ENCODE measurements at regions not wholly inside any gene's neighbourhood (a gene's known extent, or its start where the extent isn't known, plus 50 kb on each side); places are given as distances from the start of the nearest gene placed in this dataset.

DNA sequence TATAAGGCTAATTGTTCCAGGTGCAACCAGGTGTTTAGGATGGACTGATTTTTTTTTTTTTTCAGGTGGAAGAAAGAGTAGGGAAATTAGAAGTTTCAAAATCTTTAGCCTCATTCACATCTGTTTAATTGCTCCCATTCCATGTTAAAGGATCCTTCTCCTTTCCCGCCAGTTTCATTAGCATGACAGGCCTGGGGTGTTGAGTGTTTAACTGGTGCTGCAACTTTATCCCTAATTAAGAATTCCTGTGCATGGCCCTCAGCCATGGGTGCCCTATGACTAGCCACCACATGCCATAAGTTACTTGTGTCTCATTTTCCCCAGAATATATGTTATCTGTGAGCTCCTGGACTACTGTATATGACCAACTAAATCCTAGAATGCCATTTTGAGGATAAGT lies 501.4 kb downstream of the NSUN3 start:
- DNase-seq (ENCODE audit: low spot score) (no peak), ATAC-seq (no peak)

DNA sequence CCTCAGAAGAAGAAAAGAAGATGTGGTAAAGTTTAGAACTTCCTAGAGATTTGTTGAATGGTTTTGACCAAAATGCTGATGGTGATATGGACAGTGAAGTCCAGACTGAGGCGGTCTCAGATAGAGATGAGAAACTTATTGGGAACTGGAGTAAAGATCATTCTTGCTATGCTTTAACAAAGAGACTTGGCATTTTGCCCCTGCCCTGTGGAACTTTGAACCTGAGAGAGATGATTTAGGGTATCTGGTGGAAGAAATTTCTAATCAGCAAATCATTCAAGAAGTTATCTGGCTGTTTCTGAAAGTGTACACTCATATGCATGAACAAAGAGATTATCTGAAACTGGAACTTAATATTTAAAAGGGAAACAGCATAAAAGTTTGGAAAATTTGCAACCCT lies 505.2 kb downstream of the NSUN3 start:
- peak; percentile 47 for DNase-seq (ENCODE audit: low spot score)
- ATAC-seq = peak; percentile 55

DNA sequence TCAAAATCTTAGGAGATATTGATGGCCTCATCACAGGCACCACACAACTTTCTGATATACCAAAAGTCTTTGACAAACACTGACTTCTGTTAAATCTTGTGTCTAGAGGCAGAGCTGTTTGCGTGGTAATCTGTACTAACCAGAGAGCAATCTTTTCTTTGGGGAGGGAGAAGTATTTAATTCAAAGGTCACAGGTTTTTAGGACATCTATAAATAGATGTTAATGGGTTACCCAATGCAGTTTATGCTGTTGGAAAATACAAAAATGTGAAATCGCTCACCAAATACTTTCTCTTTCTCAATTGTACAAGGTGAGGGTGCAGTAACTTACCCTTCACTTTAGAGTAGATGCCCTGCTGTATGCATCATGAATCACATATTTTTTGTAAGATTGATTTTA lies 510.5 kb downstream of the NSUN3 start:
- DNase-seq (ENCODE audit: low spot score) (no peak), ATAC-seq (peak; percentile 73)

DNA sequence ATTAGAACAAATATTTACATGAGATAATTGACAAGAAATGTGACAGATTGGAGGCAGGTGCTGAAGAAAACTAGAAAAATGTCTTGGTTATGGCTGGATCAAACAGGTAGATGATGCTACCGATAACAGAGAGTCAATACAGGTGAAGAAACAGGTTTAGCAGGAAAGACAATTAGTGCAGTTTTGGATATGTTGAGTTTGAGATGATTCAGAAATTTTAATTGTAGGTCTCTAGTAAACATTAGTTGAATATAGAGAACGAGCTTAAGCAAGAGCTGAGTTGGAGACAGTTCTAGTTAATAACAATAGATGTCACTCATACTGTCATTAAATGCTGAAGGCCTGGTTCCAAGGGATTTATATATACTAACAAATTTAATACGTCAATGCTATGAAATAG lies 524.4 kb downstream of the NSUN3 start:
- DNase-seq (ENCODE audit: low spot score) (no peak), ATAC-seq (no peak)

DNA sequence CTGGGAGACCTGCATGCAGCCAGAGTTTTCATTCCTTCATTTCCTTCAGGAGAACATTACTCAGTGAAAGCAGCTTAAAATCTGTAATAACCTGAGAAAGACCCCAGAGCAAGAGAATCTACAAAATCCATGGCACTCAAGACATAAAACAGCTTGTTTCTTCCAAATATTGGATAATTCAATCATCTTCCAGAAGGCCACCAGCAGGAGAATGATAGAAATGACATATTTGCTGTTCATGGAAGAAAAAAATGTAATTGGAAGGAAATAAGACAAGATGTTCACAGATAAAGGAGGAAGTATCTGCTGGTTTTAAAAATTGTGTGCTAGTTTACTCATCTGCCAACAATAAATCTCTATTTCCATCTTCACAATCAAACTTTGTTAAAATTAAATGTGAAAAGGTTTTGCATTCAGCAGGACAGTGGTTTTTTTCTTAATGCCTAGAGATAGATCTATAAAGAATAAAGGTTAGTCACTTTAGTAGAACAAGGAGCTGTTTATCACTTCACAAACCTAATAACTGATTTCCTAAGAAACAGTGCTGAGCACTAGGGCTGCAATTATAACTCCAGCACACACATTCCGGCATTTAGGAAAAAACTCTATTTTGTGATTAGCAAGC lies 530.8 kb downstream of the NSUN3 start:
- DNase-seq (ENCODE audit: low spot score) (no peak), ATAC-seq (no peak)

DNA sequence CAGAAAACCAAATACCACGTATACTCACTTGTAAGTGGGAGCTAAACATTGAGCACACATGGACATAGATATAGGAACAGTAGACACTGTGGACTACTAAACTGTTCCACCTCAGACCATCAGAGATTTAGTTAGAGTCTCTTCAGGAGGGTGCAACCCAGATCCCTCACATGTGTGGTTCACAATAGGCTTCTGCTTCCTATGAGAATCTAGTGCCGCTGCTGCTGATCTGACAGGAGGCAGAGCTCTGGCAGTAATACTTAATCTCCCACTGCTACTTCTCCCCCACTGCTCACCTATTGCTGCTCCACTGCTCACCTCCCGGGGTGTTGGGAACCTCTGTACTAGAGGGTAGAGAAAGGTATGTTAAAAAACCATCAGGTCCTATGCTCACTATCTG lies 533.3 kb downstream of the NSUN3 start:
- ATAC-seq (no peak), DNase-seq (ENCODE audit: low spot score) (no peak)

DNA sequence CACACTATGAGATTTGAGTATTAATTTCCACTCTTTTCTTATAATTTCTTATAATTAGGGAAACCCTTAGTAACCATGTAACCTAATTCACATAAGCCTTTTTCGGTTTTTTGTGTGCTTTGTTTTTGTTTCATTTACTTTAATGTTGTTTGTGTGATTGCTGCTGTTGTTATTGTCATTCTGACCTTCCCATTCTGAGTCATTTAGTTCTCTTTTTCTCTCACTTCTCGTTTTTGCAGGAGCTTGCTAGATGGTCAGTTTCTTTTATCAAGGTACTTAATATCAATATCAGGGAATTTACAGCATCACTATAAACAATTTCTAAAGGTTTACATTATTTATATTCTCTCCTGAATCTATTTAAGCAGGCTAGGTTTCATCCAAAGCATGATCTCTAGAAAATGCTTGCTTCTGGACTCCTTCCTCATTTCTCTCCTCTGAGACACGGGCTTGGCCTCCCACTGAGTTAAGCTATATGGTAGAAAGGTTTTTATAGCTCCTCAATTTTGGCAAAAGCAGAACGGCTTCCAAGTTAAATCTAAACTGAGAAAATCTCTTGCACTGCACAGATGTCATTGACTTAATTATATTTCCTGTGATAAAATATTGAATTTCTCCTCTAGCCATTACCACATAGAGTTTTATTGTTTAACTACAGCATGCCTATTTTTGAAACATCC lies 534.2 kb downstream of the NSUN3 start:
- no peak for DNase-seq (ENCODE audit: low spot score)
- ATAC-seq = no peak

DNA sequence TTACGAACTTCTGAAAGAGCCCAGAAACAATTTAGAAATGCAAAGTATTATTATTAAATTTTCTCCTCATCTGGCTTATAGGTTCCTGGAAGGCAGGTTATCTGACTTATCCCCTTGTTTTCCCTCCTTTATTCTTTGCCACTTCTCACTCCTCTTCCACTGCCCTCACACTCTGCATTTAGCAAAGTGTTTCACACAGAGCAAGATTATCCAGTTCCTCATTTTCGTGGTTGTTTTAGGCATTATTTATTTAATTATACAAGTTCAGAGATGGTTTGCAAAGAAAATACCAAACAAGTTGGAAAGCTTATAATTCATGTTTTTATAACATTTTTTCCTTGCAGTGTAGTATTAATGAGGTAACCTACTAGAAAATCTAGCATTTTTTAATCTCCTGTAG lies 544.9 kb downstream of the NSUN3 start:
- DNase-seq (ENCODE audit: low spot score) = no peak
- no peak for ATAC-seq

DNA sequence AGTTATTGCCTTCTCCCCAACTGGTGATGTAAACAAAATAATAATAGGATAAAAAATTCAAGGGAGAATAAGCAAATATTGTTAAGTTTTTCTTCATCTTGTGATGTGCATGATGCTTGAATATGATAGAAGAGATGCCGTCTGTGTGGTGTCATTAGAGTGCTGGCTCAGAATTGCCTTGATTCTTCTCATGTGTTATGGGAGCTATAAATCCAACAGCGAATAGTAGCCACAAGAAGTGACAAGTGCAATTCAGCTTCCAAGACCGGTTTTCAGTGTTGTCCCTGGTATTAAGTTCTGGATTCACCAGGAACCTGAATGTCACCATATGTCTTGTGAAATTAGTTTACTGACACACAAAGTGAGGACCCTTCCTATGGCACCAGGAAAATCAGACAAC lies 547.0 kb downstream of the NSUN3 start:
- ATAC-seq (no peak), DNase-seq (ENCODE audit: low spot score) (no peak)

DNA sequence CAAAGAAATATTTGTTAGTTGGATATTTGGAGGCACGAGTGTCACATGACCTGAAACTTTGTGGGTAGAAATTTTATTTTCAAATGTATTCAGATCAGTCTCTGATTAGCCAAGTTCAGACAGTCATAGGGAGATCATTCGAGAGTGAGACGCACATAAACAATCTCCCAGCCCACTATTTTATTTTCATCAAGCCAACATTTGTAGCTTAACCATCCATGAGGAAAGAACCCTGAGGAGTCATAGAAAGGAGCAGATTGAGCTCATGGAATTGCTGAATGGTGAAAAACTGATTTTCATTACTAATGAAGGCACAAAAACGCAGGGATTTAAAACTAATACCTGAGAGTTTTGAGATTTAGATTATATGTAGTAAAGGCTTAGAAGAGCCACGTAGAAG lies 548.7 kb downstream of the NSUN3 start:
- no peak for DNase-seq (ENCODE audit: low spot score)
- no peak for ATAC-seq

DNA sequence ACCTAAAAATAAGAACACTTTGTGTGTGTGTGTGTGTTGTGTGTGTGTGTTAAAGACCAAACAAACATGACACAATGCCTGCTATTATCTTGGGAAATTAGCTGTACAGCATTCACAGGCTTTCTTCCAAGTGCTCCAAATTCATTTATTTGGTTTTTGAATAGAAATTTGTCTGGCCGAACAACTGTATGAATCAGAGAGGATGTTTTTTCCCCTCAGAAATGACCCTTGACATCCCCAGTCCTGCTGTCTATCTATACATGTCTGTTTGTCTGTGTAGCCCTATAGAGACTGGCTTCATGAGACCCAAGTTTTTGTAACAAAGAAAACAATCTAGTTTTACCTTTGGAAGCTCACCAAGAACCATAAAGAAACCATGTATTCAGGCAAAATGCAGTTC lies 549.8 kb downstream of the NSUN3 start:
- ATAC-seq (no peak), DNase-seq (ENCODE audit: low spot score) (no peak)

DNA sequence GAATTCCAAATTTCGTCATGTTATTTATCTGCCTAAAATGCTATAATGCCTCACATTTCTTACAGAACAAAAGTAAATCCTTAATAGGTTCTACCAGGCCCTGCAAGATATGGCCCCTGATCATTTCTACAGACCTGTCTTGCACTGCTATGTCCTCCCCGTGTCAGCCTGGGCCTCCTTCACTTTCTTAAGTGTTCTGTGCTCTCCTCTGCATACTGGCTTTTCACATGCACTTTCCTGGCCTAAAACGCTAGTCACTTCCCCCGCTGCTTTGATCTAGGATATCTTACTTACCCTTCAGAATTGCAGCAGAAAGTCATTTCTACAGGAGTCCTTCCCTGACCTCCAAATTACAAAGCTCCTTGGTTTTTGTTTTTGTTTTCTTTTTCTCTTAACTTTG lies 551.3 kb downstream of the NSUN3 start:
- ATAC-seq (no peak), DNase-seq (ENCODE audit: low spot score) (no peak)

DNA sequence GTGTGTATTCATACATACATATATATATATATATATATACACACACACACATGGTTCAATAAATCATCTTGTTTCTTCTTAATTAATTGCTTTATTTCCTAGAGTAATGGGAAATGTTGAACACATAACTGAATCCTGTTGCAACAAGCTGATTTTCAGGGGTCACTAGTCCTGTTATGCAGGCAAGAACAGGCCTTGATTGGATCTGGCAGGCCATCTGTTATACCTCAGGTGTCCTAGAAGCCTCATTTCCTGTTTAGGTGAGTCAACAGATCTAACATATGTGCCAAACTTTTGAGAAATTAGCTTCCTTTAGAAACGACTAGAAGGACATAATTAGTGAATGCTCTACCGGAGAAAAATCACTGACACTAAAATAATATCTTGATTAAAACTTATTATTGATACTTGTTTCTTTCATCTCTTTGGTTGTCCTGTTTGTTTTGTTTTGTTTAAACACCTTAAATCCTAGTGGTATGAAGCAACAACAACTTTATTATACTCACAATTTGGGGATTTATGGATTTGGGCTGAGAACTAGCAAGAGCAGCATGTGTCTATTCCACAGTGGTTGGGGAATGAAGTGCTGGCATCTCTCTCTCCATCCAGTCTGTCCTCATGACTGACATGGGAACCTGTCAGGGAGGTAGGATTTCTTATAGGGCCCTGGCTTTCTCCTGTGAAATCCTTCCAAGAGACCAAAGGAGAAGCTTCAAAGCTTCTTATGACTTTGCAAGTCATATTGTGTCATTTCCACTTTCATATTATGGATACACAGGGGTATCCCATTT lies 552.6 kb downstream of the NSUN3 start:
- DNase-seq (ENCODE audit: low spot score) (no peak), ATAC-seq (no peak)

DNA sequence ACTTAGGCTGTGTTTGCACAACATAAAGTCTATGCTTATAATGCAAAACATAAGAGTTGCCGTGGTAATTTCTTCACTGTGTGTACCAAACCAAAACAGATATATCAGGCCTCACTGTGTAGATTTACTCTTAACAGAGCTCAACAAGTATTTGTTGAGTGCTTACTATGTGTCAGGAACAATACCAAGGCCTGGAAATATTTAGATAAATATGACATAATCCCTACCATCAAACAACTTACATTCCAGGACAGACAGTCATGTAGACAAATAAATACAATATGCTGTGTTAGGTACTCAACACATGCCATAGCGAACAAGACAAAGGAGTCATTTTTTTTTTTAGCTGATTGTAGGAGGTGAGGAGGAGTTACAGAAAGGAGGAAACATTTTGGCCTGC lies 554.0 kb downstream of the NSUN3 start:
- ATAC-seq (no peak), DNase-seq (ENCODE audit: low spot score) (no peak)

DNA sequence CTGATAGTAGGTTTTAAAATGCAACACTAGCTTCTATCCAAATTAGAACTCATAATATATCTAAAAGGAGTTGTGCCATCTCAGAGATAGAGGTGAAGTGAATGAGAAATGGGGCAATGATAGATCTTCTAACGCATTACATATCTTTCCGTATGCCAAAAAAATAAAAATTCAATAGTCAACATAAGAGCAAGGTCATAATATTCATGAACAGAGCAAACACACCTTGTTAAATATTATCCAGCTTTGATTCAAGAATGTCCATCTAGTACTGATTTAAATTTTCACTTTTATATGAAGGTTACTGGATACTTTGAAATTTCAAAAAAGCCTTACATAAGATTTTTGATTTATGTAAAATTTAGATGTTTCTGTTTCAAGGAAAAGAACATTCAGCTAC lies 554.5 kb downstream of the NSUN3 start:
- ATAC-seq (no peak), DNase-seq (ENCODE audit: low spot score) (no peak)

DNA sequence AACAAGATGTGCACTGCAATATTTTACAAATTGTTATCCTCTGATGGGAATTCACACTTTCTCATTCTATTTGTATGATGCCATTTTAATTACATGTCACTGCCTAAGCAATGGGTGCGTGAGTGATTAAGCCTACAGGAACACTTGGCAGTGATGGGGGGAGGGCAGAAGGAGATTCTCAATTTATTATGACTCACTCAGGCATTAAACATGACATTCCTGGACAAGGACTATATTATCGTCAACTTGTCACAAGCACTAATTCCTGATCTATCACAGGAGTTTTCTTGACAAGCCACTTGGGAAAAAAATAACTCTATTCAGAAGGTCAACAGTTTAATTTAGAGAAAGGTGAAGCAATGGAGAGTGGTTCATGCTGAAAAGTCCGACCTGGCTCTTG lies 556.8 kb downstream of the NSUN3 start:
- ATAC-seq (no peak), DNase-seq (ENCODE audit: low spot score) (no peak)

DNA sequence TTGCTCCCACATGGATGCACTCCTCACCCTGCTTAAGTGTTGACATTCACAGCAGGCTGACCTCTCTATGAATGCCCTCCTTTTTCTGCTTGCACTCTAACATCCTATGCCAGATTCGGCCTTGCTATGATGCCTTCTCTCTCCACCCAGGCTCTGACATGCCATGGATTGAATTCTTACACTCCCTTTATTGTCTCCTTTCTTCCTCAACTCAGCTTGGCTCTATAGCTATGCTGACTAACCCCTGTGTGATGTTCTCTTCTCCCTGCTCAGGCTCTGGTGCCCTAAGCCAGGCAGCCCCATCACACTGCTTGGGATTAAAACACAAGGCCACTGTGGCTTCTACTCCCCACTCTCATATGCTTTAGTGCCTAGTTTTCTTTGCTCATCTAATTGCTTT lies 563.7 kb downstream of the NSUN3 start:
- DNase-seq (ENCODE audit: low spot score) = no peak
- ATAC-seq = no peak

DNA sequence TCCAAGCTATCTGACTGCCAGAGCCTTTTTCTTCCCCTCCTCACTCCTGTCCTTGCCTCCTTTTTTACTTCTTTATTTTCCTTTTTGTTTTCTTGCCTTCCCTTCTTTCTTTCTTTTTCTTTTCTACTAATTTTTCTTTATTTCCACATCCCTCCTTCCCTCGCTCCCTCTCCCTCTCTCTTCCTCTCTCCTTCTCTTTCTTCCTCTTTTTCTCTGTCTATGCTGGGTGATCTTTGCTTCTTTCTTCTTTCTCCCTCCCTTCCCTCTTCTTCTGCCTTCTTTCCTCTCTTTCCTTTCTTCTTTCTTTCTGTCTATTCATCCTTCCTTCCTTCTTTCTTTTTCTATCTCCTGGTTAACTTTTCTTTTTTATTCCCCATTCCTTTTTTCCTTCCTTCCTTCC lies 564.8 kb downstream of the NSUN3 start:
- DNase-seq (ENCODE audit: low spot score) (no peak), ATAC-seq (no peak)

DNA sequence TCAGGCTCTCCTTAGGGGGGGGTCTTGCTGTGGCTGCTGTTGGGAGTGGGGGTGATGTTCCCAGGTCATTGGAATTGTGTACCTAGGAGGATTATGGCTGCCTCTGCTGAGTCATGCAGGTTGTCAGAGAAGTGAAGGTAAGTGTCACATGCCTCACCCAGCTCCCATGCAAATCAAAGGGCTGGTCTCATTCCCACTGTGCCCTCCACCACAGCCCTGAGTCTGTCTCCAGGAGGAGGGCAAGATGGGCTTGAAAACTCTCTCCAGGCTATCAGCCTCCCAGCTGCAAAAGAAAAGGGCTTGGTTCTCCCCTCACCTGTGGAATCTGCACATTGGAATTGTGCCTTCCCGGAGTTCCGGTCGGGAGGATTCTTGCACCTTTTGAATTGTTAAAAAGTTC lies 580.5 kb downstream of the NSUN3 start:
- ATAC-seq (no peak), DNase-seq (ENCODE audit: low spot score) (no peak)

DNA sequence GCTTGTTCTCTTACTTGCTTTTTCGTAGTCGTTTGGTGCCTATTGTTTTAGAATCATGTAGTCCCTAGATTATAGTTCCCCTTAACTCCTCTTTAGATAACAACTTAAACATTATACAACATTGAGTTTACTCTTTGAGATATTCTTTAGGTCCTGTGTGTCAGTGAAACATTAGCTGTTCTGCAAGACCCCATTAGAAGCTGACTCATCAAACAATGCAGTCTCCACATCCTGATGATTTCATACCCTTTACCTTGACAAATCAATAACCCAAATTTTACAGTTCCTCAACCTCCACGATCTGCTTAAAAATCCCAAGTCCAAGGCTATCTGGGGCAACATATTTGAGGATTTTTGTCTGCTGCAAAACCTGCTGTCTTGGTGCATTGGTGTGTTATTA lies 582.9 kb downstream of the NSUN3 start:
- DNase-seq (ENCODE audit: low spot score) (no peak), ATAC-seq (no peak)

DNA sequence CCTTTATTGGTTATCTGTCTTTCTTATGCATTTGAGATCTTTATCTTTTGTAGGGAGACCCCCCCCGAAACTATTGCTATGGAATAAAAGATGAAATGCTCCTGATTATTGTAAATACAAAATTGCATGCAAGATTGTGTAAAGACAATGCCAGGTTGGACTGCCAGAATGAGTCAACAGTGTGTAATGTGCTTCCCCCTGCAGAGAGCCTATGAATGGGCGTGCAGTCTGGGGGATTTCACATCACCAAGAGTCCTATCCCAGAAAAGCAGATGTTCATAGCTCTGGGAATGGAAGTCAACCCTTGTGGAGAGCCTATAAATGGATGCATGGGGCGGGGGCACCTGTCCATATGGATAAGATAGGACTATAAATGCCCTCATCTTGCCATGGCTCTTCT lies 584.3 kb downstream of the NSUN3 start:
- no peak for ATAC-seq
- no peak for DNase-seq (ENCODE audit: low spot score)

All from left lobe of liver (tissue), 2 donors.